Frontal cortex (tissue), 3 donors: ENCODE measurements at regions not wholly inside any gene's neighbourhood (a gene's known extent, or its start where the extent isn't known, plus 50 kb on each side); places are given as distances from the start of the nearest gene placed in this dataset.
A peak's percentile ranks its signal among the peaks of the same experiment; 100 is the strongest.

Source experiments
- DNase-seq, 2 donors: peaks; one replicate each; pipeline ENCODE4 v3.0.0; 2012; ENCODE audit warnings: low spot score in 2 of 2
- FAIRE-seq: peaks from 2 replicates; lab custom pipeline; 2012; peaks lifted over from hg19 to GRCh38; lab: Jason Lieb, UNC
- donor health status: control.
- donor health status: control.
- donor health status: control.

DNA sequence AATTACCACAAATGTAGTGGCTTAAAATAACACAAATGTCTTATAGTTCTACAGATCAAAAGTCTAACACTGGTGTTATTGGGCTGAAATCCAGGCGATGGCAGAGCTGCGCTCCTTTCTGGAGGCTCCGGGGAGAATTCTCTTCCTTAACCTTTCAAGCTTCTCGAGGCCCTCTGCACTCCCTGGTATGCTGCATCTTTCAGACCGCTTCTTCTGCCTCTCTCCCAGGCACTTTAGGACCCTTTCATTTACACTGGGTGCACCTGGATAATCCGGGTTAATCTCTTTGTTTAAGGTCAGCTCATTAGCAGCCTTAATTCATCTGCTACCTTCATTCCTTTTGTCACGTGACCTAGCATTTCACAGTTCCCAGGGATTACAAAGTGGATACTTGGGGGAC, 211.3 kb upstream of the RFC3 start:
- peak in 1 of 2 donors; percentile 14 for DNase-seq
- FAIRE-seq: no peak

DNA sequence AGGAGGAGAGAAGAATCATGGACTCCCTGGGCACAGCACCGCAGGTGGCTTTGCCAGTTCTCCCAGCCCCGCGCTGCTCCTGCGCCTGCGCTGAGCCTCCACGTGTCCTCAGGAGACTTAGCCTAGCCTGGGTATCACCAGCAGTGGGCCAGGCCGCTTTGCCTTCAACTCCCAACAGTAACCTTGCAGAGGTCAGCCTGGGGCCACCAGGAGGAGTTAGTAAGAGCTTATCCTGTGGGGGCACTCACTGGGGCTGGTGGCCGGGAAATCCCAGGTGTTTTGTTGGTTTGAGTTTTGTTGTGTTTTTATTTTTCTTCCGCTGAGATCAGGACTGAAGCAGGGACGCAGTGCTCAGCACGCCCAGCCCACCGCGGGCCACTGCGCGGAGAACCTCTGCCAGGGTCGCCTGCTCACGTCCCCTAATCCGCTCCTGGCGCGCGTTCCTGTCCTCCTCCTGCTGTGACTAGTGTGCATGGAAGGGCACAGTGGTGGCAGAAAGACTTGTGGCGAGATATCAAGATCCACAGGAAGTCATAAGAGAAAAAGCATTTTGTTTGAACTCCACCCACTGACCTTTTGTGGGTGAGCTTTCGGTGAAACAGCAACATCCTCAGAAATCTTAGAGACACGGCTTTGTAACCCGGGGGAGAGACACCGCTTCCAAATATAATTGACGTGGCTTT, 207.4 kb upstream of the RFC3 start:
- FAIRE-seq (no peak), DNase-seq (peak in 1 of 2 donors; percentile 48)

DNA sequence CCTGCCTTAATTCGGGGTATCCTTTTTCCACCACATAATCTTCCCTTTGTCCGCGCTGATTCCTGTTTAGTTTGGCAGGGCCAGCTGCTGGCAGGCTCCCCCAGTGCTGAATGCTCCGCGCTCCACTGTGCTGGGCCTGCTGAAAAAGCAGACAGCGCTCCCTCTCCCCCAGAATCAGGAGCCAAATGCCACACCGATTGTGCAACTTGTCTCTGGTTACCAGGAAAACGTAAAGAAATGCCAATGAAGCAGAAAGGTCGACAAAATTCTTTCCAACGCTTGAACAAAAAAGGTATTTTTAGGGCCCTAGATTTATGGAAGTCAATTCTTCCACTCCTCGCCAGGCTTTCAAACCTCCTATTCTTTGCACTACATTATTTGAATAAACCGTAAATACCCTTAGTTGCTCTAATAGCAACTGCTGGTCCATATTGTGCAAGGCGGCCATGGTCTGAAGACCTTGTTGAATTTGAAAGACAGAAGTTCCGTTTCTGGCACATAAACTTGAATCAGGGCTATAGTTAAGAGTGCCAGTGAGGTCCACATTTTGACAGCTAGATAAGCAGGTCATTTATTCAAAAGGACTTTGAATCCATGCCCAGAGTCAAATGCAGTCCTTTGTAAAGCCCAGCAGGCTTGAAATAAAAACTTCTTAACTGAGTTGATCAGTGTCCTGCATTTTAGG, 206.7 kb upstream of the RFC3 start:
- peak in 1 of 2 donors; percentile 25 for DNase-seq
- FAIRE-seq: no peak

- FAIRE-seq (no peak), DNase-seq (no peak)
Observed at GRCh38 chr13:33612641-33613638, 205.0 kb upstream of the RFC3 start.

DNA sequence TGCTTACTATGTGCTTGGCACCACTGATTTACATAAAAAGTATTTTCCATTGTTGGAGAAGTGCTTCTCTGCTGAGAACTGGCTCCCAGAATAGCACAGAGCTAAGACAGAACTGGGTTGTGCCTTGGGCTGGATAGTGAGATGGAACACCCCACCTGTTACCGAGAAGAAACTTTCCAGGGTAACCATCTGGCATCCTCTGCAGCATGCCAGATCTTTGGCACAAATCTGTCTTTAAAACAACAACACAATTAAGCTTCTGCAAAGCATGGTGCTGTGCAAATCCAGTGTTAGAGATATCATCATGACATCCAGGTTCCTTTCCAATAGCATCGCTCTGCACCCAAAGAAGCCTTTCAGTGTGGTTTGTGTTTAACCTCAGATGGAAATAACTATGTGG, 202.5 kb upstream of the RFC3 start:
- DNase-seq (no peak), FAIRE-seq (no peak)

GRCh38 chr13:33616130-33616529, 201.8 kb upstream of the RFC3 start:
- DNase-seq (no peak), FAIRE-seq (no peak)

DNA sequence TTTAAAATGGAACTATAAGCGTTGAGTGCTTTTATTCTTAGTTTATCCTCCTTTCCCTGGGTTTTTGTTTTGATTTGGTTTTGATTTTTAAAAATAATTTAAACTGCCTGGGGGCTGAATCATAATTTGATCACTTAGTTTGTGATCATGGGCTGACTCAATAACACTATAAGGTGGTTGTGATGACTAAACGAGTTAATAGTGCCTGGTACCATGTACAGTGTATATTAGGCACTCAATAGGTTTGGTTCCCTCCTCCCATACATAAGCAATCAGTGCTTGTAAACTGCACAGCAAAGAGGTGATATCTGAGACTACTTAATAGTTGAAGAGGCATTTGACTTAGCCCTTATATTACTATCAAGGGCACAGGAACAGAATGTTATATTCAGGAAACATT, 200.9 kb upstream of the RFC3 start:
- no peak for FAIRE-seq
- no peak for DNase-seq

- FAIRE-seq (no peak), DNase-seq (no peak)
Observed at GRCh38 chr13:33624253-33624652, 193.7 kb upstream of the RFC3 start.

GRCh38 chr13:33624740-33625139, 193.2 kb upstream of the RFC3 start:
- DNase-seq (no peak), FAIRE-seq (no peak)

DNA sequence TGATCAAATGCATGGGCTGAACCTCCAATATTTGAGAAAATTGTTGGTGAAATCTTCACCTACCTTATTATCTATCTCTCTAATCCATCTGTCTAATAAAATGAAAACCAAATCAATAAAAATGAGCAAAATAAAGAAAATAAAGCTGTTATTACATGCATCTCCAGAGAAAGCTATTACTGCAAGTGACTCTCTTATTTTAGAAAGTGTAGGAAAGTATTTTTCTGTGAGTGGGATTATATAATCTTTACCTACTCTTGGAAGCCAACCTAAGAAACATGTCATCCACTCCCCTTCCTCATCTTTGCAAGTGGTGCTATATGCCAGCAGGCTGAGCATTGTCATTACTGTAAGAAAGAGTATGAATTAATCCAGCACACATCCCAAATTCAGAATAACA, 191.5 kb upstream of the RFC3 start:
- FAIRE-seq: no peak
- no peak for DNase-seq

GRCh38 chr13:33628662-33629061, 189.3 kb upstream of the RFC3 start:
- FAIRE-seq (no peak), DNase-seq (no peak)

DNA sequence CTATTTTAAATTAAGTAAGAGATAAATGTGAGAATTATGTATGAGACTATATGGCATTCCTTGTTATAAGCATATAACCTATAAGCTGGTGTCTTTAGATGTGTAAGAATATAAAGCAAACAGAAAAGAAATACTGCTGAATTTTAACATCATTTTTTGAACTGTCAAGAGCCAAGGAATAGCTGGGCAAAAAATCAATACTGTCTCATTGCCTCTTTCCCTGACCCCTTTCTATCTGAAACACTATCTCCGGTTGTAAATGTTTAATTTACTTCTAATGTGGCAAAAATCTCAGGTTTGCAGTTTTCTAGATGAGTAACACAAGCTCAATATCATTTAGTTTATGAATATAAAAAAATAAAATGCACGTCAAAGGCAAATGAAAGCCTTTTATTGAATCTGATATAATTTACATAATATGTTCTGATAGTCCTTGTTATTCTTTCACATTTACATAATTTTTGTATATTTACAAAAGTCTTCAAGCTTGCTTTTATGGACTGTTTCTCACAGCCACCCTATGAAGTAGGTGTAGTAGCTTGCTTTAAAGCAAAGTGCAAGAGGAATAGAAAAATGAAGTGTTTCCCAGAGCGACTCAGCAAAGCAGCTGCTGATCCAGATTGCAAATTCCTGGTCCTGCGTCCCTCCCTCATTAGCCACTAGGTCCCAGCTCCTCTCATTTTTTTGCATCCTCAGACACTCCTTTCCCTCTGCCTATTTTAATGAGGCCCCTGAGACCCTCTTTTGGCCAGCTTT, 188.2 kb upstream of the RFC3 start:
- no peak for FAIRE-seq
- DNase-seq: no peak

- peak; percentile 89 for FAIRE-seq
- no peak for DNase-seq
Observed at GRCh38 chr13:33633701-33634545, 184.0 kb upstream of the RFC3 start.

GRCh38 chr13:33634546-33634982, 183.4 kb upstream of the RFC3 start:
- no peak for DNase-seq
- no peak for FAIRE-seq

DNA sequence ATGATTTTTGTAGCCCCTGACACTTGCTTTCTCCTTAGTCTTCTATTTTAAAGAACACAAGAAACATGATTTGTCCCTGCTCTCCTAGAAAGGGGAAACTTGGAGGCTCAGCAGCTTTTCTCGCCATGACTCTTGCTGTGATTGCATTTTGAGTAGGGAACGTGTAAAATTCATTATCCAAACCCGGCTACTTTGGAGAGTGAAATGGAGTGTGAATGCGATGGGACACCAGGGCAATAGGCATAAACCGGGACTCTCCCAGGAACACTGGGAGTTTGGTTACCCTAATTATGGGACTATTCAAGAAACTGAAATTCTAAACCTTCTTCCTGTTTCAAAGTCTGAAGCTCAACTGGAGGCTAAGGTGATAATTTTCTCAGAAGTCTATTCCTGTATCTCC, 181.7 kb upstream of the RFC3 start:
- no peak for FAIRE-seq
- DNase-seq: no peak

DNA sequence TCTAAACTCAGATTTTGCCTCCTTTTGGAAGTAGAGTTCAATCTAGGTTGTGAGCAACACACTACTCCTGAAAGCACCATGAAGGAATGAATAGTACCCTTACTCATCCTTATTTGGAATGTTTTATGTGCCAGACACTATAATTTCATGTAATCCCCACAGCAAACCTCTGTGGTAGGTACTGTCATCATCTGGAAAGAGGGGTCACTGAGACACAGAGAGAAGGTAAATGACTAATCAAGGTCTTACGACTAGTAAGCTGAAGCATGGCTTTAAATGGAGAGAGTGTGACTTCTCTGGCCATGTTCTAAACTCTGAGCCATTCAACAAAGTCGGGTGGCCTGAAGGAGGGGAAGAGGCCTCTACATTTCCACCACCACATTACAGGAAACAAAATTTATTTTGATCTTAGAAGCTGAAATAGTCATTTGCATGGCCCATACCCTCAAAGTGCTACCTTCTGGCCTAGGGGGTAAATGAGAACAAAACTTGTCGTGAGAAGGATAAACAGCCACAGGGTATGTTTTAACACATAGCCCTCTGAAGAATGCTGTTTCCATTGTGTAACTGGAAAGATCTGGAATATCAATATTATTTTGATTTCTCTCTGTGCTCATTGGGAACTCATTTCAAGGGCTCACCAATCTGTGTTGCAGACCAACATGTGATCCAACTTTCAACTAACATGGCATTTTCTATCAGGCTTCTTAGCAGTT, 180.8 kb upstream of the RFC3 start:
- FAIRE-seq: no peak
- DNase-seq: no peak

GRCh38 chr13:33637978-33638743, 179.8 kb upstream of the RFC3 start:
- FAIRE-seq (no peak), DNase-seq (no peak)

- no peak for DNase-seq
- no peak for FAIRE-seq
Observed at GRCh38 chr13:33639158-33639557, 178.8 kb upstream of the RFC3 start.
